Stimulated activated CD4-positive, alpha-beta T cell treated with anti-CD3 and anti-CD28 coated beads, TNF-alpha, amount 100 ng/mL, for 24 hours (primary cell): ENCODE measurements at regions not wholly inside any gene's neighbourhood (a gene's known extent, or its start where the extent isn't known, plus 50 kb on each side); places are given as distances from the start of the nearest gene placed in this dataset.

ENCODE experiments used
- DNase-seq, 3 experiments: peaks; one replicate each; pipeline ENCODE4 v3.0.0-alpha.2; 2020; ENCODE audit warnings: low read depth in 3 of 3

GRCh38 chr16:72271699-72272240 is 99.8 kb upstream of the PMFBP1 start:
- no peak for DNase-seq

GRCh38 chr16:72270531-72270930 is 98.6 kb upstream of the PMFBP1 start:
- no peak for DNase-seq

DNA sequence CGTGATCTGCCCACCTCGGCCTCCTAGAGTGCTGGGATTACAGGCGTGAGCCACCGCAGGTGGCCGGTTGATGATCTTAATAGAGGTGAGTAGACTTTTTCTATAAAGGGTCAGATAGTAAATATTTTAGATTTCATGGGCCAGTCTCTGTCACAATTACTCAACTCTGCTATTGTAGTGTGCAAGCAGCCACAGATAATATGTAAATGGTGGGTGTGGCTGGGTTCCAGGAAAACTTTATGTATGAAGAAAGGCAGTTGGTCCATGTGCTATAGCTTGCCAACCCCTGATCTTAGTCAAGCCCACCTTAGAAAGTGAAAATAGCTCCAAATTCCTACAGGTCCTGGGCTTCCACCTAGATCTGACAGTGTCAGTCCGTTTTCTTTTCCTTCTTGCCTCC is 94.9 kb upstream of the PMFBP1 start:
- DNase-seq: no peak

DNA sequence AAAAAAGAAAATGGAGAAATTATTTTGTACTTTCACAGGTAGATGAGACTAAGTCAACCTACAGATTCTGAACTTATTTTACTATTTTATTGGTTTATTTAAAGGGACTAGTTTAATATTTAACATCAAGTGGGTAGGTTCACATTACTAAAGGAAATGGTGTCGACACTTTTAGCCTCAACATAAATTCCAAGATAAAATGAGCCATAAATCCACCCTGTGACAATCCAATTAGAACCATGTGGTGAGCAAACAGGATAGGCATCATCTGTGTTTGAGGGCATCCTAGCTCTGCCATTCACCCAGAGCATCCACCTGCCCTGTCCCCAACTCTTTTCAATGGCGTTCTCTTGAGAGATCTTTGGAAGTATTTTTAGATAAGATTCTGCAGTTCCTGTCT is 92.8 kb upstream of the PMFBP1 start:
- DNase-seq: no peak

DNA sequence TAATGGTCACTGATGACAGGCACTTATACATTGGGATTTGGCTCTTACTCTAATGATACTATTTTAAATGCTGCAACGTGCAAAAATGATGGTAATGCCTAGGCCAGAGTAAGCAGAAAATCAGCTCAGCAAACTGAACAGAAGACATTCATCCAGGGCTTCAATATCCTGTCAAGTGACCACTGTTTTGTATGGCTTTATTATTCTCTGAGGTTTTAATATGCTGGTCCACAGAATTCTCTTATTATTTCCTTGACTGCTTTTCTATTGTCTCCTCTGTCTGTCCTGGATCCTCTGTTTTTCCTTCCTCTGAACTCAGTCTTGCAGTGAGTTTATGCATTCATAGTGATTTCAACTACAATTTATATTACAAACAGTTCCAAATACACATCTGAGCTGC is 90.8 kb upstream of the PMFBP1 start:
- no peak for DNase-seq

DNA sequence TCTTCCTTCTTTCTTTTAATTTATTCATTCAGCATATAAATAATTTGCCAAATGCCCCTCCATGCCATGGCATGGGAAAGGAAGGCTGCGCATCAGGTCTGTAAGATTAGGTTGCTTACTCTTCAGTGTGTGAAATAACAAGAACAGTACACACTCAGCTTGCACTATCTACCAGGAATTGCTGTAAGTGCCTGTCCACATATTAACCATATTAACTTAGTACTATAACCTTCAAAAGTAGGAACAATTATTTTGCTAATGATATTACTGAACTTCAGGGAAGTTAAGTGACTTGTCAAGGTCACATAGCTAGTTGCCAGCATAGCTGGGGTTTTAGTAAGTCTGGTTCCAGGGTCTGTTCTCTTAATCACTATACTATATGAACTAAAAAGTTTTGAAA is 89.2 kb upstream of the PMFBP1 start:
- DNase-seq: no peak

- no peak for DNase-seq
These were observed 84.6 kb upstream of the PMFBP1 start for GRCh38 chr16:72256398-72257066.

- no peak for DNase-seq
These were observed 83.8 kb upstream of the PMFBP1 start for GRCh38 chr16:72255786-72256185.

GRCh38 chr16:72247821-72248253 is 75.9 kb upstream of the PMFBP1 start:
- no peak for DNase-seq

DNA sequence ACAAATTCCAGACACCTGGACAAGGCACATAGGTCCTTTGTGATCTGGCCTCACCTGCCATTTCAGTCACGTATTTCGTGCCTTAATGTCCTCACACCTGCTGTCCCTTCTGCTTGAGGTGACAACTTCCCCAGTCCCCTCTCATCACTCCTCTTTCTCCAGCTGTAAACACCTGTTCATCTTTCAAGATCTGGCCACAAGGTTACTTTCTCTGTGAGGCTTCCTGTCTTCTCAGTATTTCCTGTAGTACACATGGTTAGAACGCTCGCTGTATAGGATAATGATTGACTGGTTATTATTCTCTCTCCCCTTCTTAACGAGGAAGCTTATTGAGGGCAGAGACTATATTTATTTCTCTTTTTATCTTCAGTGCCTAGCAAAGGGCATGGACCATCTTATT is 74.5 kb upstream of the PMFBP1 start:
- DNase-seq: no peak

- DNase-seq: no peak
These were observed 72.9 kb upstream of the PMFBP1 start for GRCh38 chr16:72244853-72245252.

DNA sequence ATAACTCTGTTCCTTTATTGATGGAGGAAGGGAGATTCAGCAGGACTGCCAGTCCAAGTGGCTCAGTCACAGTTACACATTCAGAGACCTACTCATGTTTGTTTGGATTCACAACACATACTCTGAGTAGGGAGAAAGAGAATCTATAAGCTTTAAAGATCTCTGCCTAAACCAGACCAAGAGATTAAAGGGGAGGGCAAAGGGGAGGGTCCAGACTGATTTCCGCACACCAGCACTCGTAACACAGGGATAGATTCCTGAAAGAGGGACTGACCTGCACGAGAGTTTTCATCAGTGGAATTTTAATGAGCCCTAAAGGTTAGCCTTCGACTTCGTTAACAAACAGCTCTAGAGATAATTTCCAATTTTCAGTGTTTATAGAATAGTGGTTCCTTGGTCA is 71.7 kb upstream of the PMFBP1 start:
- no peak for DNase-seq

GRCh38 chr16:72242757-72243156 is 70.8 kb upstream of the PMFBP1 start:
- no peak for DNase-seq

- DNase-seq: no peak
These were observed 70.0 kb upstream of the PMFBP1 start for GRCh38 chr16:72241930-72242329.

- DNase-seq: no peak
These were observed 69.1 kb upstream of the PMFBP1 start for GRCh38 chr16:72241008-72241407.

DNA sequence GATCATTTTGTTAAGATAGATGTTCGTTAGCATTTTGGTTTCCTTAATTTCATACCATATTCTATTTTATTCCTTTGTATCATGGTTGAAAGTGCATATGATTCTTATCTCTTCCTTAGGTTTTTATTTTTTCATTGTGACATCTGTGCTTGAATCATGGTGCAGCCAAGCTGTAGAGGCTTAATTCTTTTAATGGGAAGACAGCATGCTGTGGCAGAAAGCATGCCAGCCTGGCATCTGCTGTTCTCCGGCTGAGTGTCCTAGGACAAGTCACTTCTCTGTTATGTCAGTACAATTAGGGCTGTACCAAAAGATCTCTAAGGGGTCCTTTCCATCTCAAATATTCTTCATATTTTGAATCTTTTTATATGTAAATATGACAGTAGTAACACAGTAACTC is 68.5 kb upstream of the PMFBP1 start:
- no peak for DNase-seq

- no peak for DNase-seq
These were observed 64.9 kb upstream of the PMFBP1 start for GRCh38 chr16:72236866-72237265.

- no peak for DNase-seq
These were observed 62.4 kb upstream of the PMFBP1 start for GRCh38 chr16:72234387-72234786.

GRCh38 chr16:72228014-72228413 is 56.1 kb upstream of the PMFBP1 start:
- no peak for DNase-seq

GRCh38 chr16:72226136-72226535 is 54.2 kb upstream of the PMFBP1 start:
- DNase-seq: no peak

DNA sequence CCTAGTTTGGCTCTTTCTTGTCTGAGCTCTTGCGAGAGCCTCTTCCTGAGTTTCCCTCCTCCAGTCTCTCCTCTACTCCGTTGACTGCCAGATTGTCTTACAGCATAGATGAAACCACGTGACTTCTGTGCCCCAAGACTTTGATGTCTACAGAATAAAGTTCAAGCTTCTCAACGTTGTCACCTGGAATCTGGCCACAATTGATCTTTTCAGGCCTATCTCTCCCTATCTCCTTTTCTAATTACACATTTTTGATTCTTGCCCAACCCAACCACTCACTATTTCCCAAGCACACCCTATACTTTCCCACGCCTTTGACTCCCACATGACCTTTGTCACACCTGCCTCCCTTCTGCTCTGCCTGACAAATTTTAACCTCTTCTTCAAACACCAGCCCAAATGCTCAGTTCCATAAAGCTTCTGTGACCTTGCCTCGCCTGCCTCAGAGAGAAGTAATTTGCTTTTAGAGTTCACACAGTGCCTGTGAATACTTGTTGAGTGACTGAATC is 52.4 kb upstream of the PMFBP1 start:
- DNase-seq: no peak

DNA sequence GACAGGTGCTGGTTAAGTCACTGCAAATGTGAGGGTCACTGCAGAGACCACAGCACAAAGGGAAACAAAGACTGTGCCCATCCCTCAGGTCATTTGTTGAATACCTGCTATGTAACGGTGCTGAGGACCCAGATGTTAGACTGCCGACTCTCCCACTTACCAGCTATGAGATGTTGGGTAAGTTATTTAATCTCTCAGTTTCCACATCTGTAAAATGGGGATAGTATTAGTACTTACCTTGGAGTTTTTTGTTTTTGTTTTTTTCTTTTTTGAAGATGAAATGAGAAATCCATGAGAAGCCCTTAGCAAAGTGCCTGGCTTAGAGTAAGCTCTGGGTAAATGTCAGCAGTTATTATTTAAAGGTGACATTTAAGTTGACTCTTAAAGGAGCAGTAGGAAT is 50.5 kb upstream of the PMFBP1 start:
- no peak for DNase-seq
